Nephron (organoid): ENCODE measurements at regions not wholly inside any gene's neighbourhood (a gene's known extent, or its start where the extent isn't known, plus 50 kb on each side); places are given as distances from the start of the nearest gene placed in this dataset.

ENCODE experiments used
- H3K27ac Mint-ChIP-seq, 3 experiments: 2 replicates each; pipeline ENCODE4 v1.8.0; 2020; ENCODE audit warnings: mixed read lengths in 3 of 3, mild to moderate bottlenecking in 2 of 3, moderate library complexity in 1 of 3
- H3K27me3 Mint-ChIP-seq: 2 replicates; pipeline ENCODE4 v1.8.0; 2021; ENCODE audit warnings: low read depth, mild to moderate bottlenecking, moderate library complexity, mixed read lengths
- H3K36me3 Mint-ChIP-seq: 2 replicates; pipeline ENCODE4 v1.8.0; 2020; ENCODE audit warnings: low read depth, mixed read lengths
- H3K4me1 Mint-ChIP-seq: 2 replicates; pipeline ENCODE4 v1.8.0; 2020; ENCODE audit warnings: mixed read lengths
- H3K4me3 Mint-ChIP-seq, 3 experiments: 2 replicates each; pipeline ENCODE4 v1.8.0; 2020; ENCODE audit warnings: mild to moderate bottlenecking in 3 of 3, mixed read lengths in 3 of 3, moderate library complexity in 2 of 3
- H3K9me3 Mint-ChIP-seq: 2 replicates; pipeline ENCODE4 v1.8.0; 2020; ENCODE audit warnings: mixed read lengths
- TF ChIP-seq, protein P1 (sequence below), 3 experiments: fragments of 200-600 bp; sonication (generic); IDR thresholded peaks; one replicate each; pipeline ENCODE4 v1.5.0; 2021; ENCODE audit warnings: antibody characterized with exemption in 3 of 3; ENCODE audit not compliant: unreplicated experiment in 3 of 3

DNA sequence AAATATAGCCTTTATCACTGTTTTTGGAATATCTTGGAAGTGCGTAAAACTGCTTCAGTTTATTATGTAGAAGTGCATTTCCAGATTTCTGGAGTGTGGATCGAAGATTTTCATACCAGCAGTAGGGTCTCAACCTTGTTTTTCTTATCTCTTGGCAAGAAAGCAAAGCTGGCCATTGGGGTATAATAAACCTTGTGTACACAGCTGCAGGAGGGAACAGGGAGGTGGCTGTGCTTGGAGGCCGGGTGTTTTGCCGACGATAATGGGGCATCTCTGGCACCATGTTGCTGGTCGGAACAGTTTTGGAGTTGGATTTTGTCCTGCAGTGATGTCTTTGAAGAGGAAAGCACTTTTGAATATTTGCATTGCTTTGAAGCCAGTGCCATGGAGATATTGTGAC lies 308.8 kb upstream of the DMRT1 start:
- H3K27me3 Mint-ChIP-seq, result peaks cover 4% of the 10 kb centered on the region
- TF ChIP-seq, protein P1, sequence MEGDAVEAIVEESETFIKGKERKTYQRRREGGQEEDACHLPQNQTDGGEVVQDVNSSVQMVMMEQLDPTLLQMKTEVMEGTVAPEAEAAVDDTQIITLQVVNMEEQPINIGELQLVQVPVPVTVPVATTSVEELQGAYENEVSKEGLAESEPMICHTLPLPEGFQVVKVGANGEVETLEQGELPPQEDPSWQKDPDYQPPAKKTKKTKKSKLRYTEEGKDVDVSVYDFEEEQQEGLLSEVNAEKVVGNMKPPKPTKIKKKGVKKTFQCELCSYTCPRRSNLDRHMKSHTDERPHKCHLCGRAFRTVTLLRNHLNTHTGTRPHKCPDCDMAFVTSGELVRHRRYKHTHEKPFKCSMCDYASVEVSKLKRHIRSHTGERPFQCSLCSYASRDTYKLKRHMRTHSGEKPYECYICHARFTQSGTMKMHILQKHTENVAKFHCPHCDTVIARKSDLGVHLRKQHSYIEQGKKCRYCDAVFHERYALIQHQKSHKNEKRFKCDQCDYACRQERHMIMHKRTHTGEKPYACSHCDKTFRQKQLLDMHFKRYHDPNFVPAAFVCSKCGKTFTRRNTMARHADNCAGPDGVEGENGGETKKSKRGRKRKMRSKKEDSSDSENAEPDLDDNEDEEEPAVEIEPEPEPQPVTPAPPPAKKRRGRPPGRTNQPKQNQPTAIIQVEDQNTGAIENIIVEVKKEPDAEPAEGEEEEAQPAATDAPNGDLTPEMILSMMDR (IDR thresholded peaks at IDR 0.05; ENCODE audit: unreplicated experiment in 3 of 3), result no peak
- H3K9me3 Mint-ChIP-seq, result no peaks in the 10 kb centered on the region
- no peaks in the 10 kb centered on the region for H3K36me3 Mint-ChIP-seq
- peak overlapping the region; percentile 26 to 74 (median 41) for H3K27ac Mint-ChIP-seq
- H3K4me3 Mint-ChIP-seq, result no peak overlapping the region
- H3K4me1 Mint-ChIP-seq, result peaks cover 60% of the 10 kb centered on the region

DNA sequence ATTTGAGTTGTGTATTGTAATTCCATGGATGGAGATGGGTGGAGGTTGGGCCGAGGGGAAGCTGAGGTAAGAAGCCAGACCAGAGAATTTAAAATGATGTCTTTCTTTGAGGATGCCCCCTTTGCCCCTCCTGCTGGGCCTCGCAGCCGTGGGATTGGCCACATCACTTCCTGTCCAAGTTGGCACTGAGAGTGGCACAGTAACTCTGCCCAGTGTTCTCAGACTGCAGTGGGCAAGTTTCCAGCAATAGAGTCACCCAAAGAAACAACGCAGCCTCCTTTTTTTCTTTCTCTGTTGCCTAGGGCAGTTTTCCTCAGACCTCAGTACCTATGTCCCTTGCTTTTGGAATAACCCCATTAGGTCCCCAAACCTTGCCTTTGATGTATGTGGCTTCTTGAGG lies 306.6 kb upstream of the DMRT1 start:
- H3K9me3 Mint-ChIP-seq, result peaks cover 6% of the 10 kb centered on the region
- TF ChIP-seq, protein P1 (IDR thresholded peaks at IDR 0.05; ENCODE audit: unreplicated experiment in 3 of 3), result no peak
- H3K4me3 Mint-ChIP-seq, result no peak overlapping the region
- peaks cover 11% of the 10 kb centered on the region for H3K36me3 Mint-ChIP-seq
- peak overlapping the region; percentile 41 to 48 (median 47) for H3K27ac Mint-ChIP-seq
- H3K4me1 Mint-ChIP-seq, result peaks cover 67% of the 10 kb centered on the region
- H3K27me3 Mint-ChIP-seq, result peaks cover 4% of the 10 kb centered on the region

DNA sequence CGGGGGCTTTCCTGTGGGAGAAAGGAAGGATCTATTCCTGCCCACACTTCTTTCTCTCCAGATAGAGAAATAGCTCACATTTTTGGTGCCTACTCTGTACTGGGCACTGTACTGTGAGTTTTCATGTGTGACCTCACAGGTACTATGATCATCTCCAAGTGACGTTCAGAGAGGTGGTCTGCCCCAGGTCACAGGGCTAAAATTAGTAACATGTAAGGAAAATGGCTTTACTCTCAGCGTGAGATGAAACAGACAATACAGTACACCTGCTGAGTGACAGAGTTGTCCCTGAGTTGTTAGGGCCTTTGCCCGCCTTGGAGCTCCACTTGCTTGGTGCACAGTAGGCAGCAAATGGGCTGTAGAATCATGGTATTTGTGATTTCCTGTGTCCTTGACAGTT lies 306.1 kb upstream of the DMRT1 start:
- peaks cover 10% of the 10 kb centered on the region for H3K9me3 Mint-ChIP-seq
- peaks cover 16% of the 10 kb centered on the region for H3K36me3 Mint-ChIP-seq
- H3K4me3 Mint-ChIP-seq, result no peak overlapping the region
- peaks cover 65% of the 10 kb centered on the region for H3K4me1 Mint-ChIP-seq
- H3K27ac Mint-ChIP-seq, result peak overlapping the region in 2 of 3 experiments; percentile 41 to 47
- H3K27me3 Mint-ChIP-seq, result peaks cover 4% of the 10 kb centered on the region
- TF ChIP-seq, protein P1 (IDR thresholded peaks at IDR 0.05; ENCODE audit: unreplicated experiment in 3 of 3), result no peak

DNA sequence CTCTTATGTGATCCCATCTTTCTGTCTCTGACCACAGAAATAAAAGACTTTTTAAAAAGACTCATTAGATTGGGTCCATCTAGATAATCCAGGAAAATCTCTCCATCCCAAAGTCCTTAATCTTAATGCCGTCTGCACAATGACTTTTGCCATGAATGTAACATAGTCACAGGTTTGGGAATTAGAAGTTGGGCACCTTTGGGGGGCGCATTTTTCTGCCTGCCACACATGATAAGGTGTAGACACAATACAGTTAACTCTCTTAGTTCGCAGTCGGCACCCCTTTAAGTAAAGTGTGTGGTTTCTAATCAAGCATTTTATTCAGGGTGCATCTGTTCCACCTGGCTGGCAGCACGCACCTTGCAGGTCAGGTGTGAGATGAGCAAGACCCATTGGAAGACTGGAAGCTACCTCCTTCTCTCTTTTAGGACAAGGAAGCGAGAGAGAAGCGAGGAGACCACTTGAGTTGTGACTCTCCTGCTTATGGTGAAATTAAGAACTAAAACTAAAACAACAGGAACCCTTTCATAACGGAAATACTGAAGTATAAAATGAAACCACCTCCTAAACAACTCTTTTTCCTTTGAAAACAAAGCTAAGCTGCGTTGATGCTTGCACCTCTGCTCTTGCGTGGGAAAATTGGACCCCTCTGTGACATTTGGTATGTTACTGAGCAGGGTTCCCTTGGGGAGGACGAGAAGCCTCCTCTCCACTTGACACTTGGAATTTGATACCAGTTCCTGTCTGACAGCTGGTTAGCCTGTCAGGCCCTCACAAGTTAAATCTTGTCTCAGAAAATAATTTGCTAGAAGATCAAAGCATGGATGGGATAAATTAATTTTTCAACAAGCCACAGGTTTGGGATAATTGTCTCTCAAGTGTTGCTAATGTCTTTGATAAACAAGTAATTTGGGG lies 304.6 kb upstream of the DMRT1 start:
- peak overlapping the region in 2 of 3 experiments; percentile 7 to 40 for H3K4me3 Mint-ChIP-seq
- peak overlapping the region; percentile 39 to 64 (median 46) for H3K27ac Mint-ChIP-seq
- peaks cover 4% of the 10 kb centered on the region for H3K27me3 Mint-ChIP-seq
- H3K36me3 Mint-ChIP-seq, result peaks cover 28% of the 10 kb centered on the region
- TF ChIP-seq, protein P1 (IDR thresholded peaks at IDR 0.05; ENCODE audit: unreplicated experiment in 3 of 3), result no peak
- H3K9me3 Mint-ChIP-seq, result peaks cover 17% of the 10 kb centered on the region
- peaks cover 59% of the 10 kb centered on the region for H3K4me1 Mint-ChIP-seq

DNA sequence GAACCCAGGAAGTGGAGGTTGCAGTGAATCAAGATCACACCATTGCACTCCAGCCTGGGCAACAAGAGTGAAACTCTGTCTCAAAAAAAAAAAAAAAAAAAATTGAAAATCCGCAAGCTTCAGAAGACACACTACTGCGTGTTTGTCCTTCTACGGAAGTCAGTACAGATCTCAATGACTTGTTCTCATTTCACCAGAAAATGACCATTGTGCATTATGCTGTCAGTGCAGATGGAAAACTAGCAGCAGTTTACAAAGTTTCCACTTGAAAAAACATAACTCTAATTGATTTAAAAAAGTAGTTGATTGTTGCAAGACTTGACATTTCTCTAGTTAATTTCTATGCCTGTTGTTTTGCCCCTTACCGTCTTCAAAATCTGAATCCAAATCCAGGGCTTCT lies 298.0 kb upstream of the DMRT1 start:
- H3K9me3 Mint-ChIP-seq, result peaks cover 14% of the 10 kb centered on the region
- TF ChIP-seq, protein P1 (IDR thresholded peaks at IDR 0.05; ENCODE audit: unreplicated experiment in 3 of 3), result no peak
- H3K27me3 Mint-ChIP-seq, result no peaks in the 10 kb centered on the region
- no peak overlapping the region for H3K27ac Mint-ChIP-seq
- H3K4me3 Mint-ChIP-seq, result no peak overlapping the region
- H3K4me1 Mint-ChIP-seq, result peaks cover 31% of the 10 kb centered on the region
- H3K36me3 Mint-ChIP-seq, result peaks cover 27% of the 10 kb centered on the region
